ENCODE measurements at regions not wholly inside any gene's neighbourhood (a gene's known extent, or its start where the extent isn't known, plus 50 kb on each side); places are given as distances from the start of the nearest gene placed in this dataset.
A peak's percentile ranks its signal among the peaks of the same experiment; 100 is the strongest.
"Not testable (repeated sequence)": the region's sequence is repeated elsewhere in the genome, so short reads cannot be mapped to it uniquely, and the experiment has no call there.

GRCh38 chr3:10109-10996 lies 186.2 kb upstream of the CHL1 start:
- not testable (repeated sequence) for DNase-seq (ENCODE audit: low read depth); H3K4me3 ChIP-seq (ENCODE audit: control insufficient read depth, low read depth, low read length)

- no peak for TF ChIP-seq CTCF (conservative IDR thresholded peaks at IDR 0.05; ENCODE audit: control insufficient read depth, insufficient read depth, low read depth, low read length)
- no peak overlapping the region for H3K4me3 ChIP-seq (ENCODE audit: control insufficient read depth, low read depth, low read length)
- no peak for DNase-seq (ENCODE audit: low read depth)
Measured at GRCh38 chr3:11734-12133, 184.8 kb upstream of the CHL1 start.

GRCh38 chr3:14652-15051 lies 181.9 kb upstream of the CHL1 start:
- no peak overlapping the region for H3K4me3 ChIP-seq (ENCODE audit: control insufficient read depth, low read depth, low read length)
- TF ChIP-seq CTCF (conservative IDR thresholded peaks at IDR 0.05; ENCODE audit: control insufficient read depth, insufficient read depth, low read depth, low read length) = no peak
- DNase-seq (ENCODE audit: low read depth) = peak; percentile 15

GRCh38 chr3:16366-16765 lies 180.2 kb upstream of the CHL1 start:
- no peak for TF ChIP-seq CTCF (conservative IDR thresholded peaks at IDR 0.05; ENCODE audit: control insufficient read depth, insufficient read depth, low read depth, low read length)
- DNase-seq (ENCODE audit: low read depth) = no peak
- H3K4me3 ChIP-seq (ENCODE audit: control insufficient read depth, low read depth, low read length) = no peak overlapping the region

GRCh38 chr3:20421-20820 lies 176.1 kb upstream of the CHL1 start:
- H3K4me3 ChIP-seq (ENCODE audit: control insufficient read depth, low read depth, low read length) = no peak overlapping the region
- peak; percentile 5 for DNase-seq (ENCODE audit: low read depth)
- TF ChIP-seq CTCF (conservative IDR thresholded peaks at IDR 0.05; ENCODE audit: control insufficient read depth, insufficient read depth, low read depth, low read length) = no peak

GRCh38 chr3:24006-24405 lies 172.6 kb upstream of the CHL1 start:
- no peak overlapping the region for H3K4me3 ChIP-seq (ENCODE audit: control insufficient read depth, low read depth, low read length)
- TF ChIP-seq CTCF (conservative IDR thresholded peaks at IDR 0.05; ENCODE audit: control insufficient read depth, insufficient read depth, low read depth, low read length) = no peak
- DNase-seq (ENCODE audit: low read depth) = no peak

GRCh38 chr3:25056-25455 lies 171.5 kb upstream of the CHL1 start:
- DNase-seq (ENCODE audit: low read depth) = no peak
- TF ChIP-seq CTCF (conservative IDR thresholded peaks at IDR 0.05; ENCODE audit: control insufficient read depth, insufficient read depth, low read depth, low read length) = no peak
- no peak overlapping the region for H3K4me3 ChIP-seq (ENCODE audit: control insufficient read depth, low read depth, low read length)

- DNase-seq (ENCODE audit: low read depth); H3K4me3 ChIP-seq (ENCODE audit: control insufficient read depth, low read depth, low read length): not testable (repeated sequence)
Measured at GRCh38 chr3:35985-36384, 160.6 kb upstream of the CHL1 start.

All from fibroblast of mammary gland (primary cell).